OCI-LY1 (cell line): ENCODE measurements at regions not wholly inside any gene's neighbourhood (a gene's known extent, or its start where the extent isn't known, plus 50 kb on each side); places are given as distances from the start of the nearest gene placed in this dataset.

Source experiments
- EZH2 ChIP-seq: fragments of 200-600 bp; sonication (generic), shearing (Covaris generic); IDR thresholded peaks from 2 replicates; pipeline ENCODE4 v1.8.0; 2017; ENCODE audit warnings: borderline replicate concordance, mixed run types, mild to moderate bottlenecking, antibody characterized with exemption, low read length, moderate library complexity, mixed read lengths
- TF ChIP-seq, protein P1 (sequence below): fragments of 200-600 bp; sonication (generic), shearing (Covaris generic); IDR thresholded peaks from 2 replicates; pipeline ENCODE4 v1.5.1; 2017; ENCODE audit warnings: mild to moderate bottlenecking, antibody characterized with exemption, low read length, moderate library complexity, mixed read lengths

- TF ChIP-seq, protein P1, sequence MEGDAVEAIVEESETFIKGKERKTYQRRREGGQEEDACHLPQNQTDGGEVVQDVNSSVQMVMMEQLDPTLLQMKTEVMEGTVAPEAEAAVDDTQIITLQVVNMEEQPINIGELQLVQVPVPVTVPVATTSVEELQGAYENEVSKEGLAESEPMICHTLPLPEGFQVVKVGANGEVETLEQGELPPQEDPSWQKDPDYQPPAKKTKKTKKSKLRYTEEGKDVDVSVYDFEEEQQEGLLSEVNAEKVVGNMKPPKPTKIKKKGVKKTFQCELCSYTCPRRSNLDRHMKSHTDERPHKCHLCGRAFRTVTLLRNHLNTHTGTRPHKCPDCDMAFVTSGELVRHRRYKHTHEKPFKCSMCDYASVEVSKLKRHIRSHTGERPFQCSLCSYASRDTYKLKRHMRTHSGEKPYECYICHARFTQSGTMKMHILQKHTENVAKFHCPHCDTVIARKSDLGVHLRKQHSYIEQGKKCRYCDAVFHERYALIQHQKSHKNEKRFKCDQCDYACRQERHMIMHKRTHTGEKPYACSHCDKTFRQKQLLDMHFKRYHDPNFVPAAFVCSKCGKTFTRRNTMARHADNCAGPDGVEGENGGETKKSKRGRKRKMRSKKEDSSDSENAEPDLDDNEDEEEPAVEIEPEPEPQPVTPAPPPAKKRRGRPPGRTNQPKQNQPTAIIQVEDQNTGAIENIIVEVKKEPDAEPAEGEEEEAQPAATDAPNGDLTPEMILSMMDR = no peak
- TF ChIP-seq EZH2 = no peak
These were observed 205.0 kb upstream of the PDE5A start for GRCh38 chr4:119833611-119834010.
